ENCODE measurements at regions not wholly inside any gene's neighbourhood (a gene's known extent, or its start where the extent isn't known, plus 50 kb on each side); places are given as distances from the start of the nearest gene placed in this dataset.

DNA sequence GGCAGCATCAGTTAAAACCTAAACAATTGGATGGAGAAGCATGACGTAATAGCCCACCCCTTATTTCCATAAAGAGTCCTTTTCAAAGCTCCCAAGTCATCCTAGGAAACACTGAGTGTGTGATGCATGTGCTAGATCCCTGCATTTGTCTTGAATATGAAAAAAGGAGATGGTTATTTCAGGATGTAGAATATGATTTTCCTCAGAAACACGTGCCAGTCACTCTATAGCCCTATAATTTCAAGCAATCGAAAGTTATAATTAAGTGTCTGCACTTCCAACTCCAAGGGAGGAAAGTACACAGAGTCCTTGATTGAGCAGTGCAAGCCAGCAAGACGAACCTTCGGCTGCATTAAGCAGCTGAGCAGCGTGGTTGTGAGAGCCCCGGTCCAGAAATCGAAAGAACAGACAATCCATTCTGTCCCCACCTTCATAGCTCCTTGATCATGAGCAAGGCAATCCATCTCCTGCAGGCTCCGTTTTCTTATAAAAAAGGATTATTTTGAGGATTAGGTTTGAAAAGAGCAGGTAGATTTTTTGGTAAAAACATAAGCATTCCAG is 287.7 kb downstream of the FBXO15 start:
- Histone ChIP-seq H3K36me3 (no peaks in the 10 kb centered on the region), H3K4me3 (no peak overlapping the region), H3K9me3 (no peaks in the 10 kb centered on the region), H3K27ac (replicated peaks in 1 of 4) (no peak overlapping the region), H3K27me3 (no peaks in the 10 kb centered on the region), H3K4me1 (no peaks in the 10 kb centered on the region)
- WGBS, result 82% methylated on average over 9 of the region's 9 CpGs
- TF ChIP-seq EP300 (IDR thresholded peaks at IDR 0.05) (no peak), POLR2A (IDR thresholded peaks at IDR 0.05; ENCODE audit: low read depth) (no peak), POLR2AphosphoS5 (IDR thresholded peaks at IDR 0.05) (no peak)
- TF ChIP-seq, protein P1, sequence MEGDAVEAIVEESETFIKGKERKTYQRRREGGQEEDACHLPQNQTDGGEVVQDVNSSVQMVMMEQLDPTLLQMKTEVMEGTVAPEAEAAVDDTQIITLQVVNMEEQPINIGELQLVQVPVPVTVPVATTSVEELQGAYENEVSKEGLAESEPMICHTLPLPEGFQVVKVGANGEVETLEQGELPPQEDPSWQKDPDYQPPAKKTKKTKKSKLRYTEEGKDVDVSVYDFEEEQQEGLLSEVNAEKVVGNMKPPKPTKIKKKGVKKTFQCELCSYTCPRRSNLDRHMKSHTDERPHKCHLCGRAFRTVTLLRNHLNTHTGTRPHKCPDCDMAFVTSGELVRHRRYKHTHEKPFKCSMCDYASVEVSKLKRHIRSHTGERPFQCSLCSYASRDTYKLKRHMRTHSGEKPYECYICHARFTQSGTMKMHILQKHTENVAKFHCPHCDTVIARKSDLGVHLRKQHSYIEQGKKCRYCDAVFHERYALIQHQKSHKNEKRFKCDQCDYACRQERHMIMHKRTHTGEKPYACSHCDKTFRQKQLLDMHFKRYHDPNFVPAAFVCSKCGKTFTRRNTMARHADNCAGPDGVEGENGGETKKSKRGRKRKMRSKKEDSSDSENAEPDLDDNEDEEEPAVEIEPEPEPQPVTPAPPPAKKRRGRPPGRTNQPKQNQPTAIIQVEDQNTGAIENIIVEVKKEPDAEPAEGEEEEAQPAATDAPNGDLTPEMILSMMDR (IDR thresholded peaks at IDR 0.05), result no peak
- intact Hi-C loops (cut with DNase I), result no loop called here
- DNase-seq (ENCODE audit: extremely low spot score), result no peak

DNA sequence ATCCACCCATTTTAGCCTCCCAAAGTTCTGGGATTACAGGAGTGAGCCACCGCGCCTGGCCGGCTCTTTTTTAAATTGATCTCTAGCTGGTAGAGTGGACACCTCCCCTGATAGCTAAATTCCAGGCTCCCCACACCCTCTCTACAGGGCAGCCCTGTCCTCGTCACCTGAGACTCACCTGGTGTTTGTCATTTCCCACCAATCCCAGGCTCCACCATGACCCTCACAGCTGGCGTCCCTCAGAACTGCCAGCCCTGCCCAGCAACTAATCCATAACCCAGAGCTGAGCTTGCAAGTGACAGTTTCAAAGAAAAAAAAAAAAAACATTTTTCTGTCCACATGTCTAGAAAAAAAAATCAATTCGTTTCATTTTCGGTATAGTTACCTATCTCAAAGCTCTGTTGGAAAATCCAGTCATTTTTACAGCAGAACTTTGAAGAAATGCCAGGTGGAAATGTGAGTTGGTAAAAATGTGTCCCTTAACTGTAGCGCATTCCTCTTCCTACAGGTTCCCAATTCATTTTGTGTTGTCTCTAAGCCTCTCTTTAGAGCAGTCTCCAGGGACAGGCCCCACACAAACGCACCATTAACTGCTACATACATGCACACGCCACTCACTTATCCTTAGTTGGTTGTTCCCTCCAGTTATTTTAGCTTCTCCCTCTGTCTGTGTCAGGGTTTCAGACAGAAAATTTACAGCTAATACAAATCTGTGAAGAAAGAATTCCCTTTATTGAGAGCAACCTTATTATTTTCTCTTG is 294.7 kb downstream of the FBXO15 start:
- Histone ChIP-seq H3K27ac (replicated peaks in 1 of 4) (no peak overlapping the region), H3K4me3 (no peak overlapping the region), H3K9me3 (no peaks in the 10 kb centered on the region), H3K4me1 (peaks cover 4 to 8% (median 6%) of the 10 kb centered on the region in 4 donors), H3K36me3 (no peaks in the 10 kb centered on the region), H3K27me3 (no peaks in the 10 kb centered on the region)
- no peak for TF ChIP-seq EP300 (IDR thresholded peaks at IDR 0.05)
- TF ChIP-seq, protein P1 (IDR thresholded peaks at IDR 0.05), result no peak
- TF ChIP-seq POLR2AphosphoS5 (IDR thresholded peaks at IDR 0.05), result no peak
- no peak for TF ChIP-seq POLR2A (IDR thresholded peaks at IDR 0.05; ENCODE audit: low read depth)
- 51% methylated on average over 10 of the region's 10 CpGs for WGBS
- no peak for DNase-seq (ENCODE audit: extremely low spot score)
- intact Hi-C loops (cut with DNase I), result no loop called here

DNA sequence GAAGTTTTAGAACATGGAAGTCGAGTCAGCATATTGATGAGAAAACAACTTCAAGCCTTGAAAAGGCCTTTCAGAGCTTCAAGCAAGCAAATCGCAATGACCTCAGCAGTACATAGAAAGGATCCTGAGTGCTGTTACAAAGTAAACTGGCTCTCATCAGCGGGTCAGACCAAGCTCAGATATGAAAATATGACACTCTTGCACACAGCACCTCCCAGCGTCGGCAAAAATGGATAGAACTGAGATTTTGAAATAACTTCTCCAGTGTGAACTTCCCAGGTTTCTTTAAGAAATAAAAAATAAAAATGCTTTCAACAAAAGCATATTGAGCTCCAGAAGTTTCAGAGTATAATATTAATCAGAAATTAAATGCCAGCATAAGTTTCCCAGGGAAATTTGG is 296.9 kb downstream of the FBXO15 start:
- no peaks in the 10 kb centered on the region for H3K27me3 ChIP-seq
- whole genome bisulfite sequencing, result 83% methylated on average over 5 of the region's 5 CpGs
- no peak for TF ChIP-seq POLR2AphosphoS5 (IDR thresholded peaks at IDR 0.05)
- TF ChIP-seq EP300 (IDR thresholded peaks at IDR 0.05), result no peak
- TF ChIP-seq, protein P1 (IDR thresholded peaks at IDR 0.05), result no peak
- TF ChIP-seq POLR2A (IDR thresholded peaks at IDR 0.05; ENCODE audit: low read depth), result no peak
- H3K9me3 ChIP-seq, result no peaks in the 10 kb centered on the region
- intact Hi-C loops (cut with DNase I), result no loop called here
- H3K4me3 ChIP-seq, result no peak overlapping the region
- no peak overlapping the region for H3K27ac ChIP-seq (replicated peaks in 1 of 4)
- H3K4me1 ChIP-seq, result peaks cover 4 to 8% (median 7%) of the 10 kb centered on the region in 4 donors
- H3K36me3 ChIP-seq, result no peaks in the 10 kb centered on the region
- DNase-seq (ENCODE audit: extremely low spot score), result no peak

DNA sequence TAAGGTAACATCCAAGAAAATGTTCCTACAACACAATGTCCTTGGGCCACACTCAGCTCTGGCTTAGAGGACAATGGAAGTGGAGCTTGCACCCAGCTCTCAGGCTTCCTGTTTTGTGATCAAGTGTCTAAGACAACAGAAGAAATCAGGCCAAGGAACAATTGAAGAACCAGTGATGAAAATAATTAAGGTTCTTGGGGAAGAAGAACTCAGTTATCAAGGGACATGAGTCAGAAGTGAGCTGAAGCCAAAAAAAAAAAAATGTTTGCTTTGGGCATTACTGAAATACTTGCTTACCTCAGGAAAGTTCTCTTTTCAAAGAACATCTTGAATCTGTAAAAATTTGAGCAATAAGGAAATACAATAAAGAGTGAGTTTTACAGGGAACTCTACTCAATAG is 299.0 kb downstream of the FBXO15 start:
- no peak for DNase-seq (ENCODE audit: extremely low spot score)
- H3K27ac ChIP-seq (replicated peaks in 1 of 4), result peak overlapping the region in 3 of 4 donors; percentile 16 to 39 (median 22)
- intact Hi-C loops (cut with DNase I), result no loop called here
- H3K4me3 ChIP-seq, result no peak overlapping the region
- peaks cover 4 to 8% (median 7%) of the 10 kb centered on the region in 4 donors for H3K4me1 ChIP-seq
- no peaks in the 10 kb centered on the region for H3K9me3 ChIP-seq
- TF ChIP-seq EP300 (IDR thresholded peaks at IDR 0.05) (no peak), POLR2AphosphoS5 (IDR thresholded peaks at IDR 0.05) (peak in 1 of 2 donors; percentile 14)
- peaks cover 0 to 11% (median 0%) of the 10 kb centered on the region in 4 donors for H3K27me3 ChIP-seq
- no peaks in the 10 kb centered on the region for H3K36me3 ChIP-seq

DNA sequence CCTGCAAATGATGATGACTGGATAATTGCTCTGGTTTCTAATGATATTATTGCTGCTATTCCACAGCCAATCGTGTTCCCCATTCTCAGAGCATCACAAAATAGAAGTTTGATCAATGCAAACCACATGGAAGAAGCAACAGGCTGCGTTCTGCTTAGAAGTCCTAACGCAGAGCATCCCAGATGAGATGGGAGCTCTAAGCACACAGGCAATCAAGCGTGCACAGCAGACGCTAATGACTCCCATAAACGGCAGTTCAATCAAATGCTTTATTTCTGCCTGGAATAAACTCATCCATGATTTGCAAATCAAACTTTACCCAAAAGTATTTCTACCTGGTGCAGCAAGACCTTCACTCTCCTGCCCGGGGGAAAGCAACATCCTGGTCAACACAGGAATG is 304.2 kb downstream of the FBXO15 start:
- TF ChIP-seq POLR2A (IDR thresholded peaks at IDR 0.05; ENCODE audit: low read depth) (no peak), EP300 (IDR thresholded peaks at IDR 0.05) (no peak), POLR2AphosphoS5 (IDR thresholded peaks at IDR 0.05) (no peak)
- TF ChIP-seq, protein P1 (IDR thresholded peaks at IDR 0.05), result no peak
- peaks cover 0 to 22% (median 0%) of the 10 kb centered on the region in 4 donors for H3K27me3 ChIP-seq
- intact Hi-C loops (cut with DNase I), result no loop called here
- no peak overlapping the region for H3K27ac ChIP-seq (replicated peaks in 1 of 4)
- H3K4me1 ChIP-seq, result peaks cover 0 to 7% (median 2%) of the 10 kb centered on the region in 4 donors
- peak; percentile 31 for DNase-seq (ENCODE audit: extremely low spot score)
- H3K4me3 ChIP-seq, result no peak overlapping the region
- H3K36me3 ChIP-seq, result no peaks in the 10 kb centered on the region
- H3K9me3 ChIP-seq, result no peaks in the 10 kb centered on the region
- WGBS, result 84% methylated on average over 7 of the region's 7 CpGs
